Nephron (organoid): ENCODE measurements at regions not wholly inside any gene's neighbourhood (a gene's known extent, or its start where the extent isn't known, plus 50 kb on each side); places are given as distances from the start of the nearest gene placed in this dataset.

ENCODE experiments used
- H3K27ac Mint-ChIP-seq, 3 experiments: 2 replicates each; pipeline ENCODE4 v1.8.0; 2020; ENCODE audit warnings: mixed read lengths in 3 of 3, mild to moderate bottlenecking in 2 of 3, moderate library complexity in 1 of 3
- H3K27me3 Mint-ChIP-seq: 2 replicates; pipeline ENCODE4 v1.8.0; 2021; ENCODE audit warnings: low read depth, mild to moderate bottlenecking, moderate library complexity, mixed read lengths
- H3K36me3 Mint-ChIP-seq: 2 replicates; pipeline ENCODE4 v1.8.0; 2020; ENCODE audit warnings: low read depth, mixed read lengths
- H3K4me1 Mint-ChIP-seq: 2 replicates; pipeline ENCODE4 v1.8.0; 2020; ENCODE audit warnings: mixed read lengths
- H3K4me3 Mint-ChIP-seq, 3 experiments: 2 replicates each; pipeline ENCODE4 v1.8.0; 2020; ENCODE audit warnings: mild to moderate bottlenecking in 3 of 3, mixed read lengths in 3 of 3, moderate library complexity in 2 of 3
- H3K9me3 Mint-ChIP-seq: 2 replicates; pipeline ENCODE4 v1.8.0; 2020; ENCODE audit warnings: mixed read lengths
- TF ChIP-seq, protein P1 (sequence below), 3 experiments: fragments of 200-600 bp; sonication (generic); IDR thresholded peaks; one replicate each; pipeline ENCODE4 v1.5.0; 2021; ENCODE audit warnings: antibody characterized with exemption in 3 of 3; ENCODE audit not compliant: unreplicated experiment in 3 of 3

- TF ChIP-seq, protein P1, sequence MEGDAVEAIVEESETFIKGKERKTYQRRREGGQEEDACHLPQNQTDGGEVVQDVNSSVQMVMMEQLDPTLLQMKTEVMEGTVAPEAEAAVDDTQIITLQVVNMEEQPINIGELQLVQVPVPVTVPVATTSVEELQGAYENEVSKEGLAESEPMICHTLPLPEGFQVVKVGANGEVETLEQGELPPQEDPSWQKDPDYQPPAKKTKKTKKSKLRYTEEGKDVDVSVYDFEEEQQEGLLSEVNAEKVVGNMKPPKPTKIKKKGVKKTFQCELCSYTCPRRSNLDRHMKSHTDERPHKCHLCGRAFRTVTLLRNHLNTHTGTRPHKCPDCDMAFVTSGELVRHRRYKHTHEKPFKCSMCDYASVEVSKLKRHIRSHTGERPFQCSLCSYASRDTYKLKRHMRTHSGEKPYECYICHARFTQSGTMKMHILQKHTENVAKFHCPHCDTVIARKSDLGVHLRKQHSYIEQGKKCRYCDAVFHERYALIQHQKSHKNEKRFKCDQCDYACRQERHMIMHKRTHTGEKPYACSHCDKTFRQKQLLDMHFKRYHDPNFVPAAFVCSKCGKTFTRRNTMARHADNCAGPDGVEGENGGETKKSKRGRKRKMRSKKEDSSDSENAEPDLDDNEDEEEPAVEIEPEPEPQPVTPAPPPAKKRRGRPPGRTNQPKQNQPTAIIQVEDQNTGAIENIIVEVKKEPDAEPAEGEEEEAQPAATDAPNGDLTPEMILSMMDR (IDR thresholded peaks at IDR 0.05; ENCODE audit: unreplicated experiment in 3 of 3) = no peak
- Mint-ChIP-seq H3K27me3 (peaks cover 89% of the 10 kb centered on the region), H3K4me1 (no peaks in the 10 kb centered on the region), H3K9me3 (peaks cover 5% of the 10 kb centered on the region), H3K27ac (no peak overlapping the region), H3K4me3 (no peak overlapping the region), H3K36me3 (no peaks in the 10 kb centered on the region)
These were observed 184.4 kb upstream of the FOXF1 start for GRCh38 chr16:86325895-86326294.

GRCh38 chr16:86327321-86327720 is 183.0 kb upstream of the FOXF1 start:
- Mint-ChIP-seq H3K27ac (no peak overlapping the region), H3K27me3 (peaks cover 89% of the 10 kb centered on the region), H3K4me3 (no peak overlapping the region), H3K4me1 (no peaks in the 10 kb centered on the region), H3K36me3 (no peaks in the 10 kb centered on the region), H3K9me3 (peaks cover 3% of the 10 kb centered on the region)
- TF ChIP-seq, protein P1 (IDR thresholded peaks at IDR 0.05; ENCODE audit: unreplicated experiment in 3 of 3) = no peak

GRCh38 chr16:86330906-86331305 is 179.4 kb upstream of the FOXF1 start:
- peaks cover 92% of the 10 kb centered on the region for H3K27me3 Mint-ChIP-seq
- H3K27ac Mint-ChIP-seq = no peak overlapping the region
- H3K4me1 Mint-ChIP-seq = peaks cover 4% of the 10 kb centered on the region
- H3K9me3 Mint-ChIP-seq = peaks cover under 1% of the 10 kb centered on the region
- no peaks in the 10 kb centered on the region for H3K36me3 Mint-ChIP-seq
- H3K4me3 Mint-ChIP-seq = no peak overlapping the region
- TF ChIP-seq, protein P1 (IDR thresholded peaks at IDR 0.05; ENCODE audit: unreplicated experiment in 3 of 3) = no peak

GRCh38 chr16:86334079-86334635 is 176.2 kb upstream of the FOXF1 start:
- no peak overlapping the region for H3K27ac Mint-ChIP-seq
- H3K9me3 Mint-ChIP-seq = no peaks in the 10 kb centered on the region
- H3K36me3 Mint-ChIP-seq = no peaks in the 10 kb centered on the region
- no peak overlapping the region for H3K4me3 Mint-ChIP-seq
- TF ChIP-seq, protein P1 (IDR thresholded peaks at IDR 0.05; ENCODE audit: unreplicated experiment in 3 of 3) = no peak
- peaks cover 90% of the 10 kb centered on the region for H3K27me3 Mint-ChIP-seq
- peaks cover 4% of the 10 kb centered on the region for H3K4me1 Mint-ChIP-seq

- TF ChIP-seq, protein P1 (IDR thresholded peaks at IDR 0.05; ENCODE audit: unreplicated experiment in 3 of 3) = no peak
- H3K4me3 Mint-ChIP-seq = no peak overlapping the region
- no peak overlapping the region for H3K27ac Mint-ChIP-seq
- no peaks in the 10 kb centered on the region for H3K36me3 Mint-ChIP-seq
- H3K9me3 Mint-ChIP-seq = no peaks in the 10 kb centered on the region
- H3K4me1 Mint-ChIP-seq = peaks cover 4% of the 10 kb centered on the region
- H3K27me3 Mint-ChIP-seq = peaks cover 92% of the 10 kb centered on the region
These were observed 174.8 kb upstream of the FOXF1 start for GRCh38 chr16:86335266-86336172.
